ENCODE measurements at regions not wholly inside any gene's neighbourhood (a gene's known extent, or its start where the extent isn't known, plus 50 kb on each side); places are given as distances from the start of the nearest gene placed in this dataset.
A peak's percentile ranks its signal among the peaks of the same experiment; 100 is the strongest.

DNA sequence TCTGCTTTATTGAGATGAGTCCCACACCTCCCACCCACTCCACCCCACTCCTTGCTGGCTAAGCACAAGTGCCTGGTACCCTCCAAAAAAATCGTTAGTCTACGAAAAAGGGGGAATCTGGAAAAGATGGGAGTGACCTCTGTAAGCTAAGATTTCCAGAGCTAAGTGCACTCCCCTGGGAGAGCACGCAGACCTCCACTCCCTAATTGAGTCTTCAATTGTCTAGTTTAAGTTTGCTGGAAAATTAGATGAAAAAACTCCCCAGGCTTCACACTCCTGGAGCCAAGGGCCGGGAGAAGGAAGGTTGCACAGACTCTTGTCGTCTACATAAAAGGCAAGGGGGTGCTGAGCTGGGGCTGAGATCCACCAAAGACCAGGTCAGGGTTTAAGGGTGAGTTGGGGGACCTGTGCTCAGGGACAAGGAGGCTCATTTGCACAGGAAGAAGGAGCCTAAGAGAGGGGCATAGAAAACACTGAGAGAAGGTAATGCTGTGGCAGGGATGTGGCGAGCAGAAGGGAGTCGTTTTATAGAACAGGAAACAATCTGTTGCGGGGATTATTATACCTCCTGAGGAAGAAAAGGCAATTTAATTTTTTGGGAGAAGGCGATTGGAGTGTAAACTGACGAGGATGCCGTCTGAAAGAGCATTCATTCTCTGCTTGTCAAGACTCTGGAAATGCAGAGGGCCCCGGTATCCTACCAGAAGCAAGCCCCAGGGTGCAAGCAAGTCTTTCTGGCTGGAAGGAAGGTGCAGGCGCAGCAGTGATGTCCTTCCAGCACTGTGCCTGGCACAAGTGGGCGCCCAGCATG lies 126.5 kb upstream of the DLG1 start:
- no peaks in the 10 kb centered on the region for H3K9me3 ChIP-seq (ENCODE audit: control insufficient read depth, insufficient read depth, low read length)
- WGBS (ENCODE audit: insufficient coverage) = 70% methylated on average over 11 of the region's 14 CpGs
- no peak overlapping the region for H3K4me3 ChIP-seq (ENCODE audit: low read depth, low read length)
- peak in 1 of 6 donors; percentile 43 for DNase-seq (ENCODE audit: low read depth in 4 of 6, low spot score in 6 of 6)
- H3K36me3 ChIP-seq (ENCODE audit: control insufficient read depth, insufficient read depth, low read length) = no peaks in the 10 kb centered on the region
- peaks cover 7% of the 10 kb centered on the region for H3K27me3 ChIP-seq (ENCODE audit: control insufficient read depth, insufficient read depth, low read length)
- peaks cover 14% of the 10 kb centered on the region for H3K4me1 ChIP-seq (ENCODE audit: control insufficient read depth, insufficient read depth, low read length)
- H3K27ac ChIP-seq (ENCODE audit: low read depth, low read length) = no peak overlapping the region

DNA sequence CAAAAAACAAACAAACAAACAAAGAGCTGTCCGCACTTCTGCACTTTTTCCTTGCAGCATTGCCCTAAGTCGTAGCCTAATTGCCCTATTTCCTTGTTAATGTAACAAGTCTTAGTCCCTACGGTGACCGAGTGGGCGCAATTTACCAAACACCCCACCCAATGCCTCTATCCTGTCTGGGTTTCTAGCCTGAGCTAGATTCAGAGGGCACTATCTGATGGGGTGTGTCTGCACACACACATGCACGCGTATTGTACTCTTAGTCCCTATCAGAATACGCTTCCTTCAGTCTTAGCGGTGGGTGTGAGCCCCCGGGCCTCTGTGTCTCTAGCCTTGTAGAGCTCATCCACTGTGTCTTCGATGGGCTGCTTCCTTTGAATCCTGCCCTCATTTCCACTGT lies 125.9 kb upstream of the DLG1 start:
- H3K4me1 ChIP-seq (ENCODE audit: control insufficient read depth, insufficient read depth, low read length) = peaks cover 14% of the 10 kb centered on the region
- no peak overlapping the region for H3K4me3 ChIP-seq (ENCODE audit: low read depth, low read length)
- H3K27me3 ChIP-seq (ENCODE audit: control insufficient read depth, insufficient read depth, low read length) = peaks cover 2% of the 10 kb centered on the region
- H3K9me3 ChIP-seq (ENCODE audit: control insufficient read depth, insufficient read depth, low read length) = no peaks in the 10 kb centered on the region
- no peak overlapping the region for H3K27ac ChIP-seq (ENCODE audit: low read depth, low read length)
- WGBS (ENCODE audit: insufficient coverage) = 86% methylated on average over 10 of the region's 11 CpGs
- DNase-seq (ENCODE audit: low read depth in 4 of 6, low spot score in 6 of 6) = no peak
- no peaks in the 10 kb centered on the region for H3K36me3 ChIP-seq (ENCODE audit: control insufficient read depth, insufficient read depth, low read length)

DNA sequence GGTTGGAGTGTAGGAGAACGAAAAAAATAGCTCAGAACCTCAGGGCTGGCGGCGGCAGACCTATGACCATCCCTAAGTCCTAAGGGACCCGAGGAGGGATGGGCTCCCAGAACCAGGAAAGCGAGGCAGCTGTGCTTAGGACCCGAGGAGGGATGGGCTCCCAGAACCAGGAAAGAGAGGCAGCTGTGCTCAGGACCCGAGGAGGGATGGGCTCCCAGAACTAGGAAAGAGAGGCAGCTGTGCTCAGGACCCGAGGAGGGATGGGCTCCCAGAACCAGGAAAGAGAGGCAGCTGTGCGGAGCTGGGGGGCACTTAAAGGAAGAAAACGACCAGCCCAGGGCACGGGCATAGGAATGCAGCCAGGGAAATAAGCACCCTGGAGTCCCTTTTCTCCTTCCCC lies 125.0 kb upstream of the DLG1 start:
- Histone ChIP-seq H3K27me3 (ENCODE audit: control insufficient read depth, insufficient read depth, low read length) (peaks cover 2% of the 10 kb centered on the region), H3K4me1 (ENCODE audit: control insufficient read depth, insufficient read depth, low read length) (peaks cover 18% of the 10 kb centered on the region), H3K9me3 (ENCODE audit: control insufficient read depth, insufficient read depth, low read length) (no peaks in the 10 kb centered on the region), H3K4me3 (ENCODE audit: low read depth, low read length) (no peak overlapping the region), H3K36me3 (ENCODE audit: control insufficient read depth, insufficient read depth, low read length) (no peaks in the 10 kb centered on the region), H3K27ac (ENCODE audit: low read depth, low read length) (no peak overlapping the region)
- no peak for DNase-seq (ENCODE audit: low read depth in 4 of 6, low spot score in 6 of 6)
- WGBS (ENCODE audit: insufficient coverage) = 88% methylated on average over 8 of the region's 11 CpGs

DNA sequence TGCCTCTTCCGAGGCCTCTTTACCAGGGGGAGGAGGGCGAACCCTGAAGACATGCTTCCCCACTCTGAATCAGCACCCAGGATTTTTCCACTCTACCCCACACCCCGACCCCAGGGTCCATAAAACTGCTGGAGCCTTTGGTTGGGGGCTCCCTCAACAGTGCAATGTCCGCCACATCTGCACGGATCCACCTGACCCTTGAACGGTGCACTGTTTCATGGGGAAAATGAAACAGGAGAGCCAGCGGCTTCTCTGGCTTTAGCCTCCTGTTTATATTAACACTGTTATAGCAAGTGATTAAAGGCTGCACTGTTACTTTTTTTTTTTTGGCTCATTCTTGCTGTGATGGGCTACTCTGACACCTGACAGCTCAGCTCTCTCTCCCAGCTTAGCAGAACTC lies 124.1 kb upstream of the DLG1 start:
- Histone ChIP-seq H3K9me3 (ENCODE audit: control insufficient read depth, insufficient read depth, low read length) (no peaks in the 10 kb centered on the region), H3K4me3 (ENCODE audit: low read depth, low read length) (no peak overlapping the region), H3K27me3 (ENCODE audit: control insufficient read depth, insufficient read depth, low read length) (peaks cover 2% of the 10 kb centered on the region), H3K36me3 (ENCODE audit: control insufficient read depth, insufficient read depth, low read length) (no peaks in the 10 kb centered on the region), H3K4me1 (ENCODE audit: control insufficient read depth, insufficient read depth, low read length) (peaks cover 10% of the 10 kb centered on the region), H3K27ac (ENCODE audit: low read depth, low read length) (no peak overlapping the region)
- 72% methylated on average over 5 of the region's 7 CpGs for WGBS (ENCODE audit: insufficient coverage)
- DNase-seq (ENCODE audit: low read depth in 4 of 6, low spot score in 6 of 6) = no peak

DNA sequence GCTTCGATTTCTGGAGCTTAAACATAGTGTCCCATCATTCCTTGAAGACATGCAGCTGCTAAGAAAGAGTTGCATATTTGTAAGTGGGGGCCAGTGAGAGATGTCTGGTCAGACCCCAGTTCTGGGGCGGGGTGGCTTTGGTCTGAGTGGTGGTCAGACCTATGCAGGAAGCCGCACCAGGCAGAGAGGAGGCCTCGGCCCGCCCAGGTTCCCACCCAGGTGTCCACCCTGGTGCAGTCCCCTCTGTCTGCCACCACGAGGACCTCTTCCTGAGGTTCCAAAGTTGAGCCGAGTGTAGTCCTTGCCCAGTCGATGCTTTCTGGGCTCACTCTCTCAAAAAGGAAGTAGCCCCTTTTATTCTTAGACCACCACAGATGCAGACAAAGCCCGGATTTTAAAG lies 122.6 kb upstream of the DLG1 start:
- WGBS (ENCODE audit: insufficient coverage) = 93% methylated on average over 8 of the region's 9 CpGs
- peaks cover 10% of the 10 kb centered on the region for H3K4me1 ChIP-seq (ENCODE audit: control insufficient read depth, insufficient read depth, low read length)
- H3K4me3 ChIP-seq (ENCODE audit: low read depth, low read length) = no peak overlapping the region
- no peak overlapping the region for H3K27ac ChIP-seq (ENCODE audit: low read depth, low read length)
- H3K36me3 ChIP-seq (ENCODE audit: control insufficient read depth, insufficient read depth, low read length) = no peaks in the 10 kb centered on the region
- no peaks in the 10 kb centered on the region for H3K9me3 ChIP-seq (ENCODE audit: control insufficient read depth, insufficient read depth, low read length)
- peaks cover 2% of the 10 kb centered on the region for H3K27me3 ChIP-seq (ENCODE audit: control insufficient read depth, insufficient read depth, low read length)
- DNase-seq (ENCODE audit: low read depth in 4 of 6, low spot score in 6 of 6) = no peak

DNA sequence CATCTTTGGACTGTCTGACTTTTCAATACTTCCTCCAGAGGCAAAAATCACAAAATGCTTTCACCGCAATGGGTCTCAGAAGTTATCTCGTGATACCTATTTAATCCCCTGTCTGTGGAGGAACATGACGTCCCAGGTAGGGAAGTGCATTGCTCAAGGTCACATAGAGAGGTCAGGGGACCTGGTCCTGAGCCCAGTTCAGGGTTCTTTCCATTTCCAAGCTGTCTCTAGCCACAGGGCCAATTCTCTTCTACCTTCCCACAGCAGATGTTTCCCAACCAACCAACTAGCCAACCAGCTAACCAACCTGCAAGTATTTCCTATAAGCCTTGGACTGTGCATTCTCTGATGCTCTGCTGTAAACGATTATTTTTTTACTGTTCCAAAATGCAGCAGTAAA lies 122.2 kb upstream of the DLG1 start:
- DNase-seq (ENCODE audit: low read depth in 4 of 6, low spot score in 6 of 6) = no peak
- H3K9me3 ChIP-seq (ENCODE audit: control insufficient read depth, insufficient read depth, low read length) = no peaks in the 10 kb centered on the region
- H3K27me3 ChIP-seq (ENCODE audit: control insufficient read depth, insufficient read depth, low read length) = peaks cover 2% of the 10 kb centered on the region
- no peak overlapping the region for H3K27ac ChIP-seq (ENCODE audit: low read depth, low read length)
- peaks cover 10% of the 10 kb centered on the region for H3K4me1 ChIP-seq (ENCODE audit: control insufficient read depth, insufficient read depth, low read length)
- H3K36me3 ChIP-seq (ENCODE audit: control insufficient read depth, insufficient read depth, low read length) = no peaks in the 10 kb centered on the region
- 100% methylated on average over 3 of the region's 4 CpGs for WGBS (ENCODE audit: insufficient coverage)
- no peak overlapping the region for H3K4me3 ChIP-seq (ENCODE audit: low read depth, low read length)

DNA sequence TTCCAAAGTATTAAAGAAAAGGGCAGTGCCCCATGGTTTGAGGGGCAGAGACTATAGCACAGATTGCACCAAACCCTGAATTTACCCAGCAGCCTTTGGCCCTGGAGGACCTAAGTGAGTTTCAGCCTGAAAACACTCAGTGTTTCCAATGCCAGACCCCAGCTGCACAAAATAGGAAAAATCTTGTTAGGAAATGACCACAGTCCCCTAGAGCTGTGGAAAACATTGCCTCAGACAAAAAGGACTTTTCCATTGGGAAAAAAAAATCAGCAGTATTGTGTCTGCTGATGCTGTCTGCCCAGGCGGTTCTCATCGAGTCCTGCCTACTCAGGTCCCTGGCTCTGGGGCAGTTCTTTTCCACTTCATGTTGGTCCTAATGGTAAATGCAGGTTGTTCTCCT lies 121.7 kb upstream of the DLG1 start:
- no peak for DNase-seq (ENCODE audit: low read depth in 4 of 6, low spot score in 6 of 6)
- H3K9me3 ChIP-seq (ENCODE audit: control insufficient read depth, insufficient read depth, low read length) = no peaks in the 10 kb centered on the region
- H3K27me3 ChIP-seq (ENCODE audit: control insufficient read depth, insufficient read depth, low read length) = peaks cover 2% of the 10 kb centered on the region
- H3K4me3 ChIP-seq (ENCODE audit: low read depth, low read length) = no peak overlapping the region
- peaks cover 10% of the 10 kb centered on the region for H3K4me1 ChIP-seq (ENCODE audit: control insufficient read depth, insufficient read depth, low read length)
- whole genome bisulfite sequencing (ENCODE audit: insufficient coverage) = no CpG with 5 or more reads among the region's 2 CpGs
- no peaks in the 10 kb centered on the region for H3K36me3 ChIP-seq (ENCODE audit: control insufficient read depth, insufficient read depth, low read length)
- H3K27ac ChIP-seq (ENCODE audit: low read depth, low read length) = no peak overlapping the region

DNA sequence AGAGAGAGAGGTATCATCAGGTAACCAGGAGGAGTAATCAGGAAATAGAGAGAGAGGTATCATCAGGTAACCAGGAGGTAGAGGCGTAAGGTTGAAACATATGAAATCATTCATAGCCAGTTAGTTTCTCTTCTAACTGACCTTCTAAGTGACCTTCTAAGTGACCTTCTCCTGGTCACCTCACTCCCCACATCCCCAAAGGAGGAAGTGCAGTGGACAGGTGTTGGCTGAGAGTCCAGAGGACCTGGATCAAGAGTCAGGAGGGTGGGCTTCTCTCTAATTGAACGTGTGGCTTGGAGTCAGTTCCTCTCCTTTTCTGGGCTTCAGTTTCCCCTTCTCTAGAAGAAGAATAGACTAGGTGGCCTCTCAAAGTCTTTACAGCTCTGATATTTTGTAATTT lies 121.3 kb upstream of the DLG1 start:
- Histone ChIP-seq H3K4me3 (ENCODE audit: low read depth, low read length) (no peak overlapping the region), H3K27me3 (ENCODE audit: control insufficient read depth, insufficient read depth, low read length) (peaks cover 2% of the 10 kb centered on the region), H3K9me3 (ENCODE audit: control insufficient read depth, insufficient read depth, low read length) (no peaks in the 10 kb centered on the region), H3K4me1 (ENCODE audit: control insufficient read depth, insufficient read depth, low read length) (peaks cover 10% of the 10 kb centered on the region), H3K27ac (ENCODE audit: low read depth, low read length) (no peak overlapping the region), H3K36me3 (ENCODE audit: control insufficient read depth, insufficient read depth, low read length) (no peaks in the 10 kb centered on the region)
- DNase-seq (ENCODE audit: low read depth in 4 of 6, low spot score in 6 of 6) = no peak
- WGBS (ENCODE audit: insufficient coverage) = no CpG with 5 or more reads among the region's 2 CpGs

DNA sequence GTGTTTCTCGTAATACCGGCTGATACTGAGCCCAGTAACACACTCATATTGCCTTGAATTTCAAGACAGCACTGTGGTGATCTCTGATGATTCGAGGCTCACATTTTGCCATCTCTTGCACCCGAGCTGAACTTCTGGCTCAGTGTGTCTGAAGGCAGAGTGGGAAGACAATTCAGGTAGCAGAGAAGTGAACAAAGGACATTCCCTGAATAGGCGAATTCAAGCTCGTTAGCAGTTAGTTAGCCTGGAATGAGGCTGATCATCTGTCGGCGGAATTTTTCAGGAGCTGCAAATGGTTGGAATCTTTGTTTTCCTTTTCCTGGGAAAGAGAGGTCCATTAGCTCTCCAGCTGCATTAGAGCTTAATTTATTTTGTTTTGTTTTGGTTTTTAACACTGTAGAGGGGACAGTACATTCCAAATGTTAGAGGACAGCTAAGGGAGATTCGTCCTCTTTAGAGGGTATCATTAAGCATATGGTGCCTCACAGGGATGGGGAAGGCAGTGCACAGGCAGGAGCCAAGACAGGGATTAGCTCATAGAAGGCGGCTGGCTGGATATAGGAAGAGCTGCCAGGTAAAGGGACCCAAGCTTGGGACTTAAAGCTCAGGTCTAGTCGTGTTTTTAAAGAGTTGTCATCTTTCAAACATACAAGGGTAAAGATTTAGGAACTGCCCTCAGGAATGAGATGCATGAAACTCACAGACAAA lies 119.7 kb upstream of the DLG1 start:
- no peak overlapping the region for H3K27ac ChIP-seq (ENCODE audit: low read depth, low read length)

DNA sequence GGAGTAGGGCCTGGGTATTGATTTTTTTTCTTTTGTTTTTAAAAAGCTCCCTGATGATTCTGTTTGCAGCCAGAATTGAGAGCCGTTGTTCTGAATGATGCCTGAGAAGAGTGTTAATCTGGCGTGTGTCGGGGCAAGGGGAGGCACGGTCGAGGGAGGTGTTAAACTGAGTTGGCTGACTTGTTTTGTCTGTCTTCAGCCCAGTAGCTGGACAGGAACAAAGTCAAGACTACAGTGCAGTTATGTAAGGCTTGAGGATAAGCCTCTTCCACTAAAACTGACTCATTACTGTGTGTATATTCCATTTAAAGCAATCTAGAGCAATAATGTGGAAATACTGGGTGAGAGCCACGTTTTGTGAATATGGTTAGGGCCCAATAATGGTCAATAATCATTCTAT lies 119.0 kb upstream of the DLG1 start:
- no peak overlapping the region for H3K27ac ChIP-seq (ENCODE audit: low read depth, low read length)
- 60% methylated on average over 5 of the region's 6 CpGs for WGBS (ENCODE audit: insufficient coverage)
- H3K4me1 ChIP-seq (ENCODE audit: control insufficient read depth, insufficient read depth, low read length) = peaks cover 8% of the 10 kb centered on the region
- peak in 1 of 6 donors; percentile 57 for DNase-seq (ENCODE audit: low read depth in 4 of 6, low spot score in 6 of 6)
- H3K4me3 ChIP-seq (ENCODE audit: low read depth, low read length) = no peak overlapping the region
- no peaks in the 10 kb centered on the region for H3K36me3 ChIP-seq (ENCODE audit: control insufficient read depth, insufficient read depth, low read length)
- H3K27me3 ChIP-seq (ENCODE audit: control insufficient read depth, insufficient read depth, low read length) = peaks cover 2% of the 10 kb centered on the region
- H3K9me3 ChIP-seq (ENCODE audit: control insufficient read depth, insufficient read depth, low read length) = no peaks in the 10 kb centered on the region

More for the DNA sequence above, 119.7 kb upstream of the DLG1 start:
- peaks cover 2% of the 10 kb centered on the region for H3K27me3 ChIP-seq (ENCODE audit: control insufficient read depth, insufficient read depth, low read length)
- no peaks in the 10 kb centered on the region for H3K36me3 ChIP-seq (ENCODE audit: control insufficient read depth, insufficient read depth, low read length)
- H3K4me3 ChIP-seq (ENCODE audit: low read depth, low read length) = no peak overlapping the region
- DNase-seq (ENCODE audit: low read depth in 4 of 6, low spot score in 6 of 6) = peak in 2 of 6 donors; percentile 51 to 64
- H3K9me3 ChIP-seq (ENCODE audit: control insufficient read depth, insufficient read depth, low read length) = no peaks in the 10 kb centered on the region
- peaks cover 10% of the 10 kb centered on the region for H3K4me1 ChIP-seq (ENCODE audit: control insufficient read depth, insufficient read depth, low read length)
- WGBS (ENCODE audit: insufficient coverage) = 27% methylated on average over 7 of the region's 11 CpGs
